SU-DHL-6 (cell line): ENCODE measurements at regions not wholly inside any gene's neighbourhood (a gene's known extent, or its start where the extent isn't known, plus 50 kb on each side); places are given as distances from the start of the nearest gene placed in this dataset.

ENCODE experiments used
- H2AFZ ChIP-seq: fragments of 200-600 bp; sonication (generic); 2 replicates; pipeline ENCODE4 v1.6.1; 2014; ENCODE audit warnings: low read depth, mild to moderate bottlenecking, moderate library complexity, mixed read lengths, antibody characterized with exemption, low read length; ENCODE audit not compliant: severe bottlenecking
- H3F3A ChIP-seq: fragments of 200-600 bp; shearing (Covaris generic); 2 replicates; pipeline ENCODE4 v1.6.0; 2016; ENCODE audit warnings: antibody characterized with exemption, mild to moderate bottlenecking; ENCODE audit not compliant: insufficient read depth
- H3K27ac ChIP-seq: fragments of 200-600 bp; sonication (generic); 2 replicates; pipeline ENCODE4 v1.5.1; 2016; ENCODE audit warnings: low read depth, mild to moderate bottlenecking, low read length, moderate library complexity, mixed read lengths
- H3K27me3 ChIP-seq: fragments of 200-600 bp; sonication (generic), shearing (Covaris generic); 2 replicates; pipeline ENCODE4 v1.6.0; 2014; ENCODE audit warnings: mild to moderate bottlenecking, low read length
- H3K36me3 ChIP-seq: fragments of 200-600 bp; sonication (generic); 2 replicates; pipeline ENCODE4 v1.6.1; 2014; ENCODE audit warnings: mild to moderate bottlenecking, low read length, mixed read lengths
- H3K4me2 ChIP-seq: fragments of 300-600, 200-600 bp; shearing (Covaris generic), sonication (generic); 2 replicates; pipeline ENCODE4 v1.6.0; 2014; ENCODE audit warnings: low read length, low read depth, mild to moderate bottlenecking; ENCODE audit not compliant: poor library complexity, severe bottlenecking
- H3K4me3 ChIP-seq: fragments of 200-600 bp; sonication (generic); 2 replicates; pipeline ENCODE4 v1.5.1; 2014; ENCODE audit warnings: antibody characterized with exemption, low read length, mild to moderate bottlenecking, mixed read lengths; ENCODE audit not compliant: insufficient read depth, poor library complexity, severe bottlenecking
- H3K79me2 ChIP-seq: fragments of 200-600 bp; sonication (generic); 2 replicates; pipeline ENCODE4 v1.6.1; 2014; ENCODE audit warnings: mild to moderate bottlenecking, low read length, moderate library complexity; ENCODE audit not compliant: insufficient read depth
- H3K9ac ChIP-seq: fragments of 200-600 bp; sonication (generic); 2 replicates; pipeline ENCODE4 v1.7.0; 2014; ENCODE audit warnings: mild to moderate bottlenecking, low read length
- H3K9me2 ChIP-seq: fragments of 200-600 bp; sonication (generic); replicated peaks from 2 replicates; pipeline ENCODE4 v1.6.1; 2014; ENCODE audit warnings: low read length; ENCODE audit not compliant: insufficient read depth
- H3K9me3 ChIP-seq: fragments of 200-600 bp; sonication (generic); 2 replicates; pipeline ENCODE4 v1.6.1; 2014; ENCODE audit warnings: low read length, mixed read lengths; ENCODE audit not compliant: insufficient read depth
- H4K20me1 ChIP-seq: fragments of 200-600 bp; sonication (generic); 2 replicates; pipeline ENCODE4 v1.6.1; 2014; ENCODE audit warnings: low read depth, mild to moderate bottlenecking, antibody characterized with exemption, low read length, moderate library complexity, mixed read lengths
- CTCF ChIP-seq: fragments of 200-600 bp; sonication (generic); IDR thresholded peaks from one replicate; pipeline ENCODE4 v1.5.1; 2017; ENCODE audit warnings: antibody characterized with exemption, mild to moderate bottlenecking, low read length, moderate library complexity; ENCODE audit not compliant: insufficient read depth, poor library complexity, severe bottlenecking
- EZH2phosphoT487 ChIP-seq: fragments of 200-600 bp; sonication (generic), shearing (Covaris generic); conservative IDR thresholded peaks from 2 replicates; pipeline ENCODE4 v1.6.1; 2018; ENCODE audit warnings: mild to moderate bottlenecking, antibody characterized with exemption, low read length, moderate library complexity, mixed read lengths

GRCh38 chr7:98054585-98054984 lies 52.1 kb upstream of the LMTK2 start:
- H3K4me2 ChIP-seq: no peak overlapping the region
- no peaks in the 10 kb centered on the region for H3K36me3 ChIP-seq
- H3K27ac ChIP-seq: no peak overlapping the region
- no peaks in the 10 kb centered on the region for H3F3A ChIP-seq
- no peaks in the 10 kb centered on the region for H4K20me1 ChIP-seq
- no peaks in the 10 kb centered on the region for H3K9me2 ChIP-seq
- H3K9me3 ChIP-seq: no peaks in the 10 kb centered on the region
- no peaks in the 10 kb centered on the region for H3K27me3 ChIP-seq
- no peak overlapping the region for H3K9ac ChIP-seq
- no peak for TF ChIP-seq CTCF
- no peak for TF ChIP-seq EZH2phosphoT487
- H2AFZ ChIP-seq: no peak overlapping the region
- H3K4me3 ChIP-seq: no peak overlapping the region
- no peaks in the 10 kb centered on the region for H3K79me2 ChIP-seq

GRCh38 chr7:98056580-98056979 lies 50.1 kb upstream of the LMTK2 start:
- no peaks in the 10 kb centered on the region for H3K9me2 ChIP-seq
- TF ChIP-seq EZH2phosphoT487: no peak
- TF ChIP-seq CTCF: no peak
- H3K4me2 ChIP-seq: no peak overlapping the region
- H3K36me3 ChIP-seq: no peaks in the 10 kb centered on the region
- no peaks in the 10 kb centered on the region for H3K27me3 ChIP-seq
- no peak overlapping the region for H3K9ac ChIP-seq
- no peaks in the 10 kb centered on the region for H3F3A ChIP-seq
- H3K79me2 ChIP-seq: no peaks in the 10 kb centered on the region
- H3K4me3 ChIP-seq: no peak overlapping the region
- no peak overlapping the region for H2AFZ ChIP-seq
- H4K20me1 ChIP-seq: no peaks in the 10 kb centered on the region
- no peak overlapping the region for H3K27ac ChIP-seq
- H3K9me3 ChIP-seq: no peaks in the 10 kb centered on the region
